HPDE6-E6E7 (cell line): ENCODE measurements at regions not wholly inside any gene's neighbourhood (a gene's known extent, or its start where the extent isn't known, plus 50 kb on each side); places are given as distances from the start of the nearest gene placed in this dataset.

Experiments used
- DNase-seq: peaks from one replicate; pipeline ENCODE4 v3.0.0; 2011; ENCODE audit warnings: missing footprints; ENCODE audit errors: extremely low spot score

DNA sequence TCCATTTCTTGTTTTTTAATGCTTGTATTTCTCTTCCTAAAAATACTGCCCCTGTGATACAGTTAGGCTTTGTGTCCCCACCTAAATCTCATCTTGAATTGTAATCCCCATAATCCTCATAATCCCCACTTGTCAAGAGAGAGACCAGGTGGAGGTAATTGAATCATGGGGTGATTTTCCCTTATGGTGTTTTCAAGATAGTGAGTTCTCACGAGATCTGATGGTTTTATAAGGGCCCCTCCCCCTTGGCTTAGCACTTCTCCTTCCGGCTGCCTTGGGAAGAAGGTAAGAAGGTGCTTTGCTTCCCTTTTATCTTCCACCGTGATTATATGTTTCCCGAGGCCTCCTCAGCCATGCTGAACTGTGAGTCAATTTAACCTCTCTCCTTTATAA, 227.4 kb downstream of the MAN2A1 start:
- DNase-seq = no peak

DNA sequence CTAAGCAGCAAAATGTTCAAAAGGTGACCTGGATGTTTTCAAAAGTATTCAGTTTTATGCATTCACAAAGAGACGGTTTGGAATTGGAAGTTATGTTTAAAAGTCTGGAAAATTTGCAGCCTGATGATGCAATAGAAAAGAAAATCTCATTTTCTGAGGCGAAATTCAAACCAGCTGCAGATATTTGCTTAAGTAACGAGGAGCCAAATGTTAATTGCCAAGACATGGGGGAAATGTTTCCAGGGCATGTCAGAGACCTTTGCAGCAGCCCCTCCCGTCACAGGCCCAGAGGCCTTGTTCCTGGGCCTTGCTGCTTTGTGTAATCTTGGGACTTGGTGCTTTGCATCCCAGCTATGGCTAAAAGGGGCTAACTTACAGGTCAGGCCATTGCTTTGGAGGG, 228.2 kb downstream of the MAN2A1 start:
- DNase-seq = no peak

DNA sequence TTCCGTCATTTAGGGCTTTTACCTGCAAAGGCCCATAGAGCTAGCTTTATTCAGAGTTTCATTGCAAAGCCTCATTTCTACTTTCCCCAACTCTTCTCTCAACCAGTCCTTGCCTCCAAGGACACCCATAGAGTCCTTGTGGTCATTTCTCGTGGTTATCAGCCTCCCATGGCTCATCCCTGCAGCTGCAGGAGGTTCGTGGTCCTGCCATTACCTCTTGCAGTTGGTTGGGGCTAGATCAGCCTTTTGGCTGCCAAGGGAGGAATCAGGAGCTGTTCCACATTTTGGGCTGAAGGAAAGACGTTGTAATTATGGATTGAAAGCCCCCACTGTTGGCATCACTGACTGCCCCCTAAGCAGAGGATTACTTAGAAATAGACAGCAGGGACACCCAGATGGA, 231.0 kb downstream of the MAN2A1 start:
- DNase-seq = no peak

DNA sequence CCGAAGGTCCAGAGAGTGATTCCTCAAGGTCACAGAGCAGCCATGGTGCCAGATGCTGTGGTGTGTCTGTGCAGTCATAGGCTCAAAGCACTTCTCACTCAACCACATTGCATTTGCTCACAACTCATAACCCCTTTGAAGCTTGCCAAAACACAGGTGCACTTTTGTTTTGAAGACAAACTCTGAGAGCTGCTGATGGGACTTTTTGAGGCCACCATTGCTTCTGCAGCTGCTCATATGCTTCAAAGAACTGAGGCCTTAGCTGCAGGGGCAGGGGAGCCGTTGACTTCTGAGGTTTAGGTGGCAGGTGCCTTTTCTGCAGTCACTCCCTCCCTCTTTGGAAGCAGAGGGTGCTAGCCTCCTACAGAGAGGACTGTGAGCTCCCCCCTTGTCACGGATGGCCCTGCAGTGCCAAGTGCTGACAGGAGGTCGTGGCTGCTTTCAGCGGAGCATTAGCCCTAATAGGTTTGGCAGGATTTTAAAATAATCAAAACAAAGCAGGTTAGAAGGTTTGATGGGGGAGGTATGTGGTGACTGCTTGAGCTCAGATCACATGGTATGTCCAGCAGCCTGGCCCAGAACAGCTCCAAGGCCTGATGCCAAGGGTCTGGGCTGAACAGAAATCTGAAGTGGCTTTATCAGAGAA, 232.1 kb downstream of the MAN2A1 start:
- no peak for DNase-seq

DNA sequence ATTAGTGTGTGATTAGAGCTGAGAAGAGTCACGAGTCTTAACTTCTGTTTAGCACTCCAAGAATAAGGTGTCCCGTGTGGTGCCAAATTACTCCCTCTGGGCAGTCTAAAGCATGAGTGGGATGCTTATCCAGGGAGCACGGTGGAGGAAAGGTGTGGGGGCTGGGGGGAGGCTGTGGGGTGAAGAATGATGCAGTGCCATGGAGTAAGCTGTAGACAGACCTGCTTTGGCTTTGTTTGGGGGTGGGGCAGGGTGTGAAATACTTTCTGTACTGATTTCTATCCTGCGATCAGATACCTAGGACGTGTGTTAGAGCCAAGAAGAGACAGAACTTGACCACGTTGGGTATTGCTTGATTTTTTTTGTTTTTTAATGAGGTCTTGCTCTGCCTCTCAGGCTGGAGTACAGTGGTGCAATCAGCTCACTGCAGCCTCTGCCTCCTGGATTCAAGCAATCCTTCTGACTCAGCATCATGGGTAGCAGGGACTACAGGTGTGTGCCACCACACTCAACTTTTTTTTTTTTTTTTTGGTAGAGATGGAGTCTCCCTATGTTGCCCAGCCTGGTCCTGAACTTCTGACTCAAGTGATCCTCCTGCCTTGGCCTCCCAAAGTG, 232.8 kb downstream of the MAN2A1 start:
- no peak for DNase-seq

DNA sequence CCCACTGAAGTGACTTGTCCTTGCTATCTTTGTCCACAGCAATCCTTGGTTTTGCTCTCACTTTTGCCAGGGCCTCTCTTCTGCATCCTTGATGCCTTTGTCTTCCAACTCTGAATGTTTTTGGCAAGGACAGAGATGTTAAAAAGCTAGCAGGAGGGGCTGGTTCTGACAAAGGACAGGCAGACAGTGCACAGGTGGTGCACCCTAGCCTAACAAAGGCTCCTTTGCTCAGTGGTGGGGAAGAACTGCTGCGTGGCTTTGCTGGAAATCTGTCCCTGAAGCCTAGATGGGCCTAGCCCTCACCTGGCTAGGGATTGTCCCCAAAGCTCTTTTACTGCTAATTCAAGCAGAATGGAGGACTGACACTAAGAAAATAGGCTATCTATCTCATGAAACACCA, 233.5 kb downstream of the MAN2A1 start:
- no peak for DNase-seq

DNA sequence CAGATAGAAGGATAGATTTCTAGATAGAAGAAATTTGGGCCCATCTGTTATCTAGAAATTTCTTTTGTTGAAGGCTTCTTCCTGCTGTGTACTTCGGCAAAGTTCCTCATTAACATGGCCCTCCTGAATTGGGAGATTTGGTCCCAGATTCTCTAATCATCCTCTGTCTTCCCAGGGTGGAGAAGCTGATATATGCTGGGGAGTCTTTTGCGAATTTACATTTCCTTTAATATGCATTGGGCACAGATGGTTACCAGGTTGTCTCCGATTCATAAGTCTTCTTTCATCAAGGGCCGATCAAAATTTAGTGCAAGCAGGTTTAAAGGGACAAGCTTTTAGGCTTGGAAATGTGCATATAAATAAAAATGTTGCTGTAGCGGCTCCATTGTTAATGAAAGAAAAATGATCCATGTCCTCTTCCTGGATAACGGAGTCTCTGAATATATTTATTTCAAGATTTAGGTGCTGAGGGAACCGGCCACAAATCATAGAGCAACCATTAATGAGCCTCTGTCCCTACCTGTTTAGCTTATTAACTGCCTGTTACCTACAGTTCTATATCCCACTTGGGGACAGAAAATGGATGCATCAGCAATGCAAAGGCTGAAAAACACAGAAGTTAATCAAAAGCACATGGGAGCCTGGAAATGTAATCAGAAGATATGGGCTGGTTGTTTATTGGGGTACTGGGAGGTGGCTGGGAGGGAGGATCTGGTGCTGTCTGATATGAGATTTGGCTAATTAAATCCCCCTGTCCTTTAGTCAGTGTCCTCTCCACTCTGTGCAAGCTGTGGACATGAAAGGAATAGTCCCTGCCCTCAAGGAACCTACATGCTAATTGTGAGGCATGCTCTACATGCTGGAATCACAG, 234.7 kb downstream of the MAN2A1 start:
- DNase-seq = no peak

- no peak for DNase-seq
These were observed 237.9 kb downstream of the MAN2A1 start for GRCh38 chr5:109927639-109928038.

- no peak for DNase-seq
These were observed 238.3 kb downstream of the MAN2A1 start for GRCh38 chr5:109928046-109928445.

DNA sequence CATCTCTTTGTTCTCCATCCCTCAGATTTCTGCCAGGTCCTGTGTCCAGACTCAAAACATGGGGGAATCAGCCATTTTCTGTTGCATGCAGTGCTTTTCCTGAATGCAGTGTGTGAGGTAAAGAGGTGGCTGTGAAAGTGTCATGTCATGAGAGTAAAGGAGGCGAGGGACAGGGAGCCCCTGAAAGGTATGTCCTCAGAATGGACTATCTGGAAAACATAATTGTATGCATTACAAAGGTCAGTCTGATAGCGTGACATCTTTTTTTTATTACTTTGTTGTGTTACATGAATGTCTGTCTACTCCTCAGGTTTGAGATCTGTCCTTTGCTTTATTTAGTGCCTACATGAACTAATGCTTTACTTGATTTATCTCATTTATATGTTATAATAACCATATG, 239.1 kb downstream of the MAN2A1 start:
- no peak for DNase-seq

GRCh38 chr5:109929376-109929775, 239.6 kb downstream of the MAN2A1 start:
- DNase-seq = no peak

- DNase-seq = no peak
These were observed 240.2 kb downstream of the MAN2A1 start for GRCh38 chr5:109929911-109930310.

- no peak for DNase-seq
These were observed 241.5 kb downstream of the MAN2A1 start for GRCh38 chr5:109931049-109931780.

GRCh38 chr5:109935833-109936490, 246.2 kb downstream of the MAN2A1 start:
- DNase-seq = no peak

GRCh38 chr5:109936996-109937395, 247.3 kb downstream of the MAN2A1 start:
- no peak for DNase-seq

DNA sequence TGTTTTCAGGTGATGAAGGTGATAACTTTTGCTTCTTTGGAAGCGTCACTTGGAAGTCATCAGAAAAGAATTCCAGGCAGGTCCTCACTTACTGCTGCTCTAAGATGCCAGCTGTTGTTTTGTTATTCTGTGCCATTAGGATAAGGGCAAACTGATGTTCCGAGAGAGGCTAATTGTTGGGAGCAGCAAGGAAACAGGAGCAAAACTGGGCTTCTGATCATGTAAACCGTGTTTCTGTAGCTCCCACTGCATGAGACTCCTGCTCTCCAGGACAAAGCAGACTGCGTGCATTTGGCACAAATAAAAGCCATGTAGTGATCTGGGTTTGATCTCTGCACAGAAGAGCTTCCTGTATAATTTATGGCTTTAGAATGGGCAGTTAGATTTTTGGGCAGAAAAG, 248.2 kb downstream of the MAN2A1 start:
- DNase-seq = no peak

- DNase-seq = no peak
These were observed 248.7 kb downstream of the MAN2A1 start for GRCh38 chr5:109938453-109938852.

GRCh38 chr5:109939116-109939682, 249.5 kb downstream of the MAN2A1 start:
- peak; percentile 10 for DNase-seq

DNA sequence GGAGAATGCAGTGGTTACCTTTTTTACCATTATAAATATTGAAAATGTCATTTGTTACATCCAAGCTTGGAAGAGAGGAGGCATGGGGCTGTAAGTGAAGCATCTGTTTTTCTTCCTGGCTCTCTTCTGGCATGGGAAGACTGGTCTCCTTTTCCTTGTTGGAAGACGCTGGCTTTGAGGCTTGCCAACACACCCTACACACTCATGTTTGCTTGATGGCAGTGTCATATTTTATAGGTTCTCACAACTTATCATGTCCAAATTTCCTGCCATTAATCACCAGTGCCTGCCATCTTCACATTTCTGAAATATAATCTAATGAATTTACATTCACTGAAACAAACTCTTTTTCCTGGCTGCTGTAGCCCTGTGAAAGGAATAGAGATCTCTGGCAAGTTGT, 252.9 kb downstream of the MAN2A1 start:
- no peak for DNase-seq

- DNase-seq = no peak
These were observed 254.0 kb downstream of the MAN2A1 start for GRCh38 chr5:109943701-109944235.

GRCh38 chr5:109944461-109944860, 254.7 kb downstream of the MAN2A1 start:
- DNase-seq = no peak
